ENCODE measurements at regions not wholly inside any gene's neighbourhood (a gene's known extent, or its start where the extent isn't known, plus 50 kb on each side); places are given as distances from the start of the nearest gene placed in this dataset.

GRCh38 chr9:86800681-86801080, 146.6 kb downstream of the GAS1 start:
- no peaks in the 10 kb centered on the region for H3K4me1 ChIP-seq (ENCODE audit: insufficient read depth)
- no peaks in the 10 kb centered on the region for H3K36me3 ChIP-seq (ENCODE audit: insufficient read depth)
- WGBS = 83% methylated on average over 3 of the region's 3 CpGs
- no peak overlapping the region for H3K27ac ChIP-seq (ENCODE audit: low read depth)
- DNase-seq (ENCODE audit: extremely low spot score) = no peak
- no peak overlapping the region for H3K4me3 ChIP-seq (ENCODE audit: low read depth, low read length)

- no peaks in the 10 kb centered on the region for H3K36me3 ChIP-seq (ENCODE audit: insufficient read depth)
- 87% methylated on average over 4 of the region's 4 CpGs for whole genome bisulfite sequencing
- no peak overlapping the region for H3K4me3 ChIP-seq (ENCODE audit: low read depth, low read length)
- no peak overlapping the region for H3K27ac ChIP-seq (ENCODE audit: low read depth)
- DNase-seq (ENCODE audit: extremely low spot score) = no peak
- no peaks in the 10 kb centered on the region for H3K4me1 ChIP-seq (ENCODE audit: insufficient read depth)
Observed at GRCh38 chr9:86798966-86799365, 148.3 kb downstream of the GAS1 start.

DNA sequence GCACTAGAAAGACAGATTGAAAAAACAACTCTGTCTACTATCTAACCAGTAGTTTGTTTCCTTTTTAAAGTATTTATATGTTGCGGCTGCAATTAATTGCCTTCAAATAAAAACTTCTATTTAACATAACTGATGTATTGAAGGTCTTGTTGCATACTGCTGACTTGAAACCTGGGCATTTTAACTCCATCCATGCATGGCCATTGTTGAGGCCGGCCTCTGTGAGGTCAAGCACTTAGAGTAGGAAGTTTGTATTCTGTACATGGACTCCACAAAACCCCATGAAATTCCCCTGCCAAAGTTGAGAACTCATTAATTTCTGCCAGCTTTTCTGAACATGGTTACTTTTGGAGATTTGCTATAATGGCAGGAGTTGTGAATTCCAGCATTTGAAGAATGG, 150.6 kb downstream of the GAS1 start:
- no peak for DNase-seq (ENCODE audit: extremely low spot score)
- WGBS = 86% methylated on average over 2 of the region's 2 CpGs
- Histone ChIP-seq H3K27ac (ENCODE audit: low read depth) (no peak overlapping the region), H3K4me3 (ENCODE audit: low read depth, low read length) (no peak overlapping the region), H3K36me3 (ENCODE audit: insufficient read depth) (no peaks in the 10 kb centered on the region), H3K4me1 (ENCODE audit: insufficient read depth) (no peaks in the 10 kb centered on the region)

- no peaks in the 10 kb centered on the region for H3K36me3 ChIP-seq (ENCODE audit: insufficient read depth)
- no peak overlapping the region for H3K27ac ChIP-seq (ENCODE audit: low read depth)
- no peak overlapping the region for H3K4me3 ChIP-seq (ENCODE audit: low read depth, low read length)
- 44% methylated on average over 9 of the region's 9 CpGs for WGBS
- no peak for DNase-seq (ENCODE audit: extremely low spot score)
- H3K4me1 ChIP-seq (ENCODE audit: insufficient read depth) = no peaks in the 10 kb centered on the region
Observed at GRCh38 chr9:86795823-86796553, 151.3 kb downstream of the GAS1 start.

- Histone ChIP-seq H3K4me1 (ENCODE audit: insufficient read depth) (no peaks in the 10 kb centered on the region), H3K36me3 (ENCODE audit: insufficient read depth) (no peaks in the 10 kb centered on the region), H3K4me3 (ENCODE audit: low read depth, low read length) (no peak overlapping the region), H3K27ac (ENCODE audit: low read depth) (no peak overlapping the region)
- WGBS = 59% methylated on average over 7 of the region's 7 CpGs
- no peak for DNase-seq (ENCODE audit: extremely low spot score)
Observed at GRCh38 chr9:86795047-86795442, 152.3 kb downstream of the GAS1 start.

GRCh38 chr9:86794391-86795046, 152.8 kb downstream of the GAS1 start:
- H3K4me3 ChIP-seq (ENCODE audit: low read depth, low read length) = no peak overlapping the region
- H3K4me1 ChIP-seq (ENCODE audit: insufficient read depth) = no peaks in the 10 kb centered on the region
- DNase-seq (ENCODE audit: extremely low spot score) = no peak
- H3K36me3 ChIP-seq (ENCODE audit: insufficient read depth) = no peaks in the 10 kb centered on the region
- no peak overlapping the region for H3K27ac ChIP-seq (ENCODE audit: low read depth)
- 50% methylated on average over 3 of the region's 3 CpGs for WGBS

- WGBS = 78% methylated on average over 3 of the region's 3 CpGs
- H3K27ac ChIP-seq (ENCODE audit: low read depth) = no peak overlapping the region
- no peak for DNase-seq (ENCODE audit: extremely low spot score)
- no peaks in the 10 kb centered on the region for H3K36me3 ChIP-seq (ENCODE audit: insufficient read depth)
- H3K4me3 ChIP-seq (ENCODE audit: low read depth, low read length) = no peak overlapping the region
- no peaks in the 10 kb centered on the region for H3K4me1 ChIP-seq (ENCODE audit: insufficient read depth)
Observed at GRCh38 chr9:86792136-86792535, 155.2 kb downstream of the GAS1 start.

GRCh38 chr9:86790805-86791204, 156.5 kb downstream of the GAS1 start:
- no peaks in the 10 kb centered on the region for H3K36me3 ChIP-seq (ENCODE audit: insufficient read depth)
- WGBS = 55% methylated on average over 4 of the region's 4 CpGs
- no peaks in the 10 kb centered on the region for H3K4me1 ChIP-seq (ENCODE audit: insufficient read depth)
- H3K27ac ChIP-seq (ENCODE audit: low read depth) = no peak overlapping the region
- no peak for DNase-seq (ENCODE audit: extremely low spot score)
- no peak overlapping the region for H3K4me3 ChIP-seq (ENCODE audit: low read depth, low read length)

DNA sequence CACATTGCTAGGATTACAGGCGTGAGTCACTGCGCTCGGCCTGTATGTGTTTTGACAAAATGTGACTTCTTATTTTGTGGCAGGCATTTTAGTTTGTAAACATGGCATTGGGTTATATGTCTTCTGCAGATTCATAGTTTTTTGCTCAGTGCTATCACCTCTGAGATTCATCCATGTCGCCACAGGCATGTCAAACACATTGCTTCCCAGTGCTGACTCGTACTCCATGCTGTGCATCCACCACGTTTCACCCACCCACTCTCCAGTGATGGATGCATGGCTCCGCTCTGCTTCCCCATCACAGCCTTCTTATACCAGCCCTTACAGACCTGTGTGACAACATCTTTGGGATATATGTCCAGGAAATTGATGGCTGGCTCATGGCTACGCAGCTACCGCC, 158.8 kb downstream of the GAS1 start:
- Histone ChIP-seq H3K27ac (ENCODE audit: low read depth) (no peak overlapping the region), H3K36me3 (ENCODE audit: insufficient read depth) (no peaks in the 10 kb centered on the region), H3K4me1 (ENCODE audit: insufficient read depth) (no peaks in the 10 kb centered on the region), H3K4me3 (ENCODE audit: low read depth, low read length) (no peak overlapping the region)
- WGBS = 88% methylated on average over 9 of the region's 9 CpGs
- no peak for DNase-seq (ENCODE audit: extremely low spot score)

- no peaks in the 10 kb centered on the region for H3K4me1 ChIP-seq (ENCODE audit: insufficient read depth)
- DNase-seq (ENCODE audit: extremely low spot score) = no peak
- H3K36me3 ChIP-seq (ENCODE audit: insufficient read depth) = no peaks in the 10 kb centered on the region
- no peak overlapping the region for H3K27ac ChIP-seq (ENCODE audit: low read depth)
- H3K4me3 ChIP-seq (ENCODE audit: low read depth, low read length) = no peak overlapping the region
- WGBS = 87% methylated on average over 3 of the region's 3 CpGs
Observed at GRCh38 chr9:86783884-86784283, 163.4 kb downstream of the GAS1 start.

- 90% methylated on average over 2 of the region's 2 CpGs for WGBS
- DNase-seq (ENCODE audit: extremely low spot score) = no peak
Observed at GRCh38 chr9:86782831-86783230, 164.5 kb downstream of the GAS1 start.

DNA sequence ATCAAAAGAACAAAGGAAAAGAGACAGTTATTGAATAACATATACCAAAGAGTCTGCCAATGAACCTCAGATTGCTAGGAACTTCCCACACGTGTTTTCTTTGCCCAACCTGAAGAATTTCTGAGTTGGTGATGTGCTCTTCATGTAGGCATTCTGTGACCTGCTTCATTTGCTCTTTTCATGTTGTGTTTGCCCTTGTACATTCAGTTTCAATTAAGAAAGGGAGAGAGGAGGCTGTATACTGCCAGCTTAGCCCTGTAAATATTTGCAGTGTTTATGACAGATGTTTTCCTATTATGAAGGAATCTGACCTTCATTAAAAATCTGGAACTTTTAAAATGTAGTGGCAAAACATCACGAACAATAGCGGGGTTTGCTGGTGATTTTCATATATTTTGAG, 168.5 kb downstream of the GAS1 start:
- Histone ChIP-seq H3K36me3 (ENCODE audit: insufficient read depth) (no peaks in the 10 kb centered on the region), H3K27ac (ENCODE audit: low read depth) (no peak overlapping the region), H3K4me1 (ENCODE audit: insufficient read depth) (no peaks in the 10 kb centered on the region), H3K4me3 (ENCODE audit: low read depth, low read length) (no peak overlapping the region)
- DNase-seq (ENCODE audit: extremely low spot score) = no peak
- WGBS = 69% methylated on average over 3 of the region's 3 CpGs

More at GRCh38 chr9:86782831-86783230, 164.5 kb downstream of the GAS1 start:
- Histone ChIP-seq H3K27ac (ENCODE audit: low read depth) (no peak overlapping the region), H3K36me3 (ENCODE audit: insufficient read depth) (no peaks in the 10 kb centered on the region), H3K4me3 (ENCODE audit: low read depth, low read length) (no peak overlapping the region), H3K4me1 (ENCODE audit: insufficient read depth) (no peaks in the 10 kb centered on the region)

GRCh38 chr9:86775718-86776117, 171.6 kb downstream of the GAS1 start:
- no peaks in the 10 kb centered on the region for H3K36me3 ChIP-seq (ENCODE audit: insufficient read depth)
- 80% methylated on average over 2 of the region's 2 CpGs for WGBS

DNA sequence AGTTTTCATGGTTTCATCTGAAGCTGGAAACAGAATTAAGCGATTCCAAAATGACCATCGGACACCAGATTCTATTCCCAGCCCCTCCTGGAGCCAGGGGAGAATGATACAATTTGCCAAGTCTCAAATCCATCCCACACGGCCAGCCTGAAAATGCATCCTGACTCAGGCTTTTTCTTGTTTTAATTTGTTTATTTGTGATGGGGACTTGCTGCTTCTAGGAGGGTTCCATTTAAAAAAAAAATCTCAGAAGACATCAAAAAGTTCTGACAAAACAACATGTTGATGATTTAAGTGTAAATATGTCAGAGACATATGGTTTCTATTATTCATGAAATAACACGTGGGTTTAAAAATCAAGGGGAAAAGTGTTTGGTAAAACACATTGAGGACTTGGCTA, 173.2 kb downstream of the GAS1 start:
- Histone ChIP-seq H3K36me3 (ENCODE audit: insufficient read depth) (no peaks in the 10 kb centered on the region), H3K4me1 (ENCODE audit: insufficient read depth) (no peaks in the 10 kb centered on the region), H3K4me3 (ENCODE audit: low read depth, low read length) (no peak overlapping the region), H3K27ac (ENCODE audit: low read depth) (no peak overlapping the region)
- DNase-seq (ENCODE audit: extremely low spot score) = no peak
- 48% methylated on average over 4 of the region's 4 CpGs for WGBS

More at GRCh38 chr9:86775718-86776117, 171.6 kb downstream of the GAS1 start:
- no peak overlapping the region for H3K4me3 ChIP-seq (ENCODE audit: low read depth, low read length)
- no peak for DNase-seq (ENCODE audit: extremely low spot score)
- H3K27ac ChIP-seq (ENCODE audit: low read depth) = no peak overlapping the region
- H3K4me1 ChIP-seq (ENCODE audit: insufficient read depth) = no peaks in the 10 kb centered on the region
